ENCODE measurements at regions not wholly inside any gene's neighbourhood (a gene's known extent, or its start where the extent isn't known, plus 50 kb on each side); places are given as distances from the start of the nearest gene placed in this dataset.

DNA sequence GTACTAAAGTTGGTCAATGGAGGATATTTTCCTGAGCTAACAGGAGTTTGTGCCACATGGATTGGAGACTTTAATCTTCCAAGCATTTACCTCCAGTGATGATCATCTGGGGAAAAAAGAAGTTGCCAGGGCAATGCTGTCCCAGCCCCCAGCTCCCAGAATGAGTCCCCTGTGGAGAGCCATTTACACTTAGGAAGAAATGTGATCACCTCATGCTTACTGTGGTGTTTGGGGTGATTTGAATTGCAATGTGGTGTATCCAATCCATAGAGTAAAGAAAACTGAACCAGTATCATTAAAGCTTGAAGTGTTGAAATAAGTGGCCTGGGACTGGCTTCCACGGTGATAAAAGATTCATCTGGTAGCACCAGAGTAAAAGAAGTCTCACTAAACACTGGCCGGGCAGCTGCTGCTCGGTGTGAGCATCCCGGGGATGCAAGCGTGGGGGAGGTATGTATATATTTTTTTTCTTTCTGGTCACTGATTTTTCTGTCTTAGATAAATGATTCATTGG lies 117.2 kb upstream of the NTM start:
- Histone ChIP-seq H3K9me3 (ENCODE audit: insufficient read depth, low read length, severe bottlenecking) (no peaks in the 10 kb centered on the region), H3K36me3 (ENCODE audit: insufficient read depth, low read length) (no peaks in the 10 kb centered on the region), H3K4me2 (ENCODE audit: insufficient read depth, low read length) (no peak overlapping the region), H3K27me3 (ENCODE audit: insufficient read depth, low read length, poor library complexity) (peaks cover 21% of the 10 kb centered on the region), H3K9ac (ENCODE audit: low read depth, low read length) (no peak overlapping the region), H2AFZ (ENCODE audit: low read depth, low read length) (no peak overlapping the region), H4K20me1 (ENCODE audit: insufficient read depth, low read length) (no peaks in the 10 kb centered on the region), H3K27ac (ENCODE audit: low read length) (no peak overlapping the region), H3K4me1 (ENCODE audit: insufficient read depth, low read length) (no peaks in the 10 kb centered on the region), H3K4me3 (ENCODE audit: low read depth in 1 of 2, low read length in 2 of 2) (no peak overlapping the region), H3K79me2 (ENCODE audit: insufficient read depth, low read length) (no peaks in the 10 kb centered on the region)
- TF ChIP-seq, protein P1, sequence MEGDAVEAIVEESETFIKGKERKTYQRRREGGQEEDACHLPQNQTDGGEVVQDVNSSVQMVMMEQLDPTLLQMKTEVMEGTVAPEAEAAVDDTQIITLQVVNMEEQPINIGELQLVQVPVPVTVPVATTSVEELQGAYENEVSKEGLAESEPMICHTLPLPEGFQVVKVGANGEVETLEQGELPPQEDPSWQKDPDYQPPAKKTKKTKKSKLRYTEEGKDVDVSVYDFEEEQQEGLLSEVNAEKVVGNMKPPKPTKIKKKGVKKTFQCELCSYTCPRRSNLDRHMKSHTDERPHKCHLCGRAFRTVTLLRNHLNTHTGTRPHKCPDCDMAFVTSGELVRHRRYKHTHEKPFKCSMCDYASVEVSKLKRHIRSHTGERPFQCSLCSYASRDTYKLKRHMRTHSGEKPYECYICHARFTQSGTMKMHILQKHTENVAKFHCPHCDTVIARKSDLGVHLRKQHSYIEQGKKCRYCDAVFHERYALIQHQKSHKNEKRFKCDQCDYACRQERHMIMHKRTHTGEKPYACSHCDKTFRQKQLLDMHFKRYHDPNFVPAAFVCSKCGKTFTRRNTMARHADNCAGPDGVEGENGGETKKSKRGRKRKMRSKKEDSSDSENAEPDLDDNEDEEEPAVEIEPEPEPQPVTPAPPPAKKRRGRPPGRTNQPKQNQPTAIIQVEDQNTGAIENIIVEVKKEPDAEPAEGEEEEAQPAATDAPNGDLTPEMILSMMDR (IDR thresholded peaks at IDR 0.05; ENCODE audit: borderline replicate concordance, extremely low read depth, low read length, poor library complexity, severe bottlenecking): no peak
- no peak for ATAC-seq (ENCODE audit: insufficient read depth, low read depth)
- DNase-seq: no peak

DNA sequence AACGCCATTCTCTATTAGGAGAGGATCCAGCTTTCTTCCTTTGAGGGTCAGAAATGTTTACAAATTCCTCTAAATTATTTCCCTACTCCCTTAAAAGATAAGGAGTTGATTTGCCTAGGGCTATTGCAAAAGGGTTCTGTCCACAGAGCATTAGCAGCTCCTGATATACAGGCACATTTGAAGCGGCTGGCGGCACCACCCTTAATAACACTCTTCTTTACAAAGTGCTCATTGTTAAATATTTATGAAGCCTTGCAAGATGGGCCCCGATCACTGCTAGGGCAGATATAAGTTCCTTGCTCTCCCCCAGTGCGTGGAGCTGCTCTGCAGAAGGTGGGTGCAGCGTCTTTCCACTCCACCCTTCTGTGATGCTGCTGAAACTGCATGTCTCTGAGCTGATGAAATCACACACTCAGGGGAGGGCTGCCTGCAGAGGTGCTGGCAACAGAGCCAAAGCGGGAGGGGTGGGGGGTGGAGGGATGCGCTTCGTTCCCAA lies 116.7 kb upstream of the NTM start:
- DNase-seq: no peak
- no peaks in the 10 kb centered on the region for H4K20me1 ChIP-seq (ENCODE audit: insufficient read depth, low read length)
- no peaks in the 10 kb centered on the region for H3K79me2 ChIP-seq (ENCODE audit: insufficient read depth, low read length)
- H3K27me3 ChIP-seq (ENCODE audit: insufficient read depth, low read length, poor library complexity): peaks cover 21% of the 10 kb centered on the region
- no peak overlapping the region for H2AFZ ChIP-seq (ENCODE audit: low read depth, low read length)
- H3K9me3 ChIP-seq (ENCODE audit: insufficient read depth, low read length, severe bottlenecking): no peaks in the 10 kb centered on the region
- TF ChIP-seq EZH2 (IDR thresholded peaks at IDR 0.05; ENCODE audit: borderline replicate concordance, low read depth, low read length, severe bottlenecking): no peak
- TF ChIP-seq, protein P1 (IDR thresholded peaks at IDR 0.05; ENCODE audit: borderline replicate concordance, extremely low read depth, low read length, poor library complexity, severe bottlenecking): no peak
- no peak overlapping the region for H3K27ac ChIP-seq (ENCODE audit: low read length)
- no peak for ATAC-seq (ENCODE audit: insufficient read depth, low read depth)
- H3K4me3 ChIP-seq (ENCODE audit: low read depth in 1 of 2, low read length in 2 of 2): no peak overlapping the region
- H3K4me1 ChIP-seq (ENCODE audit: insufficient read depth, low read length): no peaks in the 10 kb centered on the region
- H3K36me3 ChIP-seq (ENCODE audit: insufficient read depth, low read length): no peaks in the 10 kb centered on the region
- H3K4me2 ChIP-seq (ENCODE audit: insufficient read depth, low read length): no peak overlapping the region
- H3K9ac ChIP-seq (ENCODE audit: low read depth, low read length): no peak overlapping the region

DNA sequence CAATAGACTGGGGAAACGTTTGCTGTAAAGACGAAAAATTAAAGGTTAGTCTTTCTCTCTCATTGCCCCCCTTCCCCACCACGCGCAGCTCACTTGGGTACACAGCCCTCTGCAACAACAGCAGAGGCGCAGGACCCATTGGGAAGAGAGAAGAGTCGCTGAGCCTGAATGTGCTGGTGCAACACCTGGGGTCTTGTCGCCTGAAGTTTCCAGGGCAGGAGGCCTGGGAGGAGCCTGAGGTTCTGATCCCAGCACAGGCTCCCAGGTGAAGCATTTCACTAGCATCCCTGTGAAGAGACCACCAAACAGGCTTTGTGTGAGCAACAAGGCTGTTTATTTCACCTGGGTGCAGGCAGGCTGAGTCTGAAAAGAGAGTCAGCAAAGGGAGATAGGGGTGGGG lies 116.2 kb upstream of the NTM start:
- H3K9ac ChIP-seq (ENCODE audit: low read depth, low read length): no peak overlapping the region
- ATAC-seq (ENCODE audit: insufficient read depth, low read depth): no peak
- no peak overlapping the region for H3K27ac ChIP-seq (ENCODE audit: low read length)

More for the DNA sequence above, 116.2 kb upstream of the NTM start:
- no peaks in the 10 kb centered on the region for H3K9me3 ChIP-seq (ENCODE audit: insufficient read depth, low read length, severe bottlenecking)
- DNase-seq: no peak
- no peak overlapping the region for H3K4me3 ChIP-seq (ENCODE audit: low read depth in 1 of 2, low read length in 2 of 2)
- H3K27me3 ChIP-seq (ENCODE audit: insufficient read depth, low read length, poor library complexity): peaks cover 21% of the 10 kb centered on the region
- H3K4me1 ChIP-seq (ENCODE audit: insufficient read depth, low read length): no peaks in the 10 kb centered on the region
- TF ChIP-seq EZH2 (IDR thresholded peaks at IDR 0.05; ENCODE audit: borderline replicate concordance, low read depth, low read length, severe bottlenecking): no peak
- TF ChIP-seq, protein P1 (IDR thresholded peaks at IDR 0.05; ENCODE audit: borderline replicate concordance, extremely low read depth, low read length, poor library complexity, severe bottlenecking): no peak
- no peak overlapping the region for H3K4me2 ChIP-seq (ENCODE audit: insufficient read depth, low read length)
- no peaks in the 10 kb centered on the region for H3K79me2 ChIP-seq (ENCODE audit: insufficient read depth, low read length)
- no peak overlapping the region for H2AFZ ChIP-seq (ENCODE audit: low read depth, low read length)
- no peaks in the 10 kb centered on the region for H4K20me1 ChIP-seq (ENCODE audit: insufficient read depth, low read length)
- no peaks in the 10 kb centered on the region for H3K36me3 ChIP-seq (ENCODE audit: insufficient read depth, low read length)
